ENCODE measurements at regions not wholly inside any gene's neighbourhood (a gene's known extent, or its start where the extent isn't known, plus 50 kb on each side); places are given as distances from the start of the nearest gene placed in this dataset.

DNA sequence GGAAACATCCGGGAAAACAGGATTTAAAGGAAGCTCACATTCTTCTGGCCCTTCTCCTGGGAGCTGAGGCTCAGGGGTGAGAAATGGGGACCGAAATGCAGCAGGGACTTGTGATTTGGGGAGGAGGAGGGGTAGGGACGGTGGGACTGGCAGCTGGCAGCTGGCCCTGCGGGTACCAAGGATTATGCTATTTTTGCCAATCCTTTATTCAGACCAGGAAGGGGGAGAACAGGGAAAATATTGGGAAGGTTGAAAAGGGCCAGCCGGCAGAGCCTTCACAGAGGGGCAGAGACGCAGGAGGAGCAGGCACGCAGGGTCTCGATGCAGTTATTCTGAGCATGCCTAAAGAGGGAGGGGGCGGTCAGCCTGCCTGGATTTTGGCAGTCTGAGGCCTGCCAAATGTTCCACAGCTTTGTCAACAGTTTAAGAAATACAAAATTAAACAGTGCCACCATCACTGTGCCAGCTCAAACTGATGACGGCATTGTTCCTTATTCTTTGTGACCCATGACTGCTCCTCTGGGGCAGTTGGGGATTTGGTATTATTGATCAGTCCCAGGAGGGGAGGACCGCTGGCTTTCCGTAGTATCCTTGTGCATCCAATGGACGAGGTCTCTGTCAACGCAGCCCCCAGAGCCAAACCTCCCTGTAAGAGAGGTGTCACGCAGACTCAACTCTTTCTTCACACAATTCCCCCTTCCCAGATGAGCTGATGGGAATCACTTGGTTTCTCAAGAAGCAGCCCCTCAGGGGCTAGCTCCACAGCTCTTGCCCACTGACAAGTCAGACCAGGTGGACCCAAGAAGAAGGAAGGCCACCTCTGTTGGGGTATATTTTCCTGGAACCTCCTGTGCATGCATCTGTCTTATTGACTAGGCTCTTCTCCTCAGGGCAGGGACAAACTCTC lies 553.3 kb downstream of the BNC2 start:
- TF ChIP-seq, protein P1, sequence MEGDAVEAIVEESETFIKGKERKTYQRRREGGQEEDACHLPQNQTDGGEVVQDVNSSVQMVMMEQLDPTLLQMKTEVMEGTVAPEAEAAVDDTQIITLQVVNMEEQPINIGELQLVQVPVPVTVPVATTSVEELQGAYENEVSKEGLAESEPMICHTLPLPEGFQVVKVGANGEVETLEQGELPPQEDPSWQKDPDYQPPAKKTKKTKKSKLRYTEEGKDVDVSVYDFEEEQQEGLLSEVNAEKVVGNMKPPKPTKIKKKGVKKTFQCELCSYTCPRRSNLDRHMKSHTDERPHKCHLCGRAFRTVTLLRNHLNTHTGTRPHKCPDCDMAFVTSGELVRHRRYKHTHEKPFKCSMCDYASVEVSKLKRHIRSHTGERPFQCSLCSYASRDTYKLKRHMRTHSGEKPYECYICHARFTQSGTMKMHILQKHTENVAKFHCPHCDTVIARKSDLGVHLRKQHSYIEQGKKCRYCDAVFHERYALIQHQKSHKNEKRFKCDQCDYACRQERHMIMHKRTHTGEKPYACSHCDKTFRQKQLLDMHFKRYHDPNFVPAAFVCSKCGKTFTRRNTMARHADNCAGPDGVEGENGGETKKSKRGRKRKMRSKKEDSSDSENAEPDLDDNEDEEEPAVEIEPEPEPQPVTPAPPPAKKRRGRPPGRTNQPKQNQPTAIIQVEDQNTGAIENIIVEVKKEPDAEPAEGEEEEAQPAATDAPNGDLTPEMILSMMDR (IDR thresholded peaks at IDR 0.05): no peak

- TF ChIP-seq, protein P1 (IDR thresholded peaks at IDR 0.05): no peak
Measured at GRCh38 chr9:16318516-16319060, 551.9 kb downstream of the BNC2 start.

DNA sequence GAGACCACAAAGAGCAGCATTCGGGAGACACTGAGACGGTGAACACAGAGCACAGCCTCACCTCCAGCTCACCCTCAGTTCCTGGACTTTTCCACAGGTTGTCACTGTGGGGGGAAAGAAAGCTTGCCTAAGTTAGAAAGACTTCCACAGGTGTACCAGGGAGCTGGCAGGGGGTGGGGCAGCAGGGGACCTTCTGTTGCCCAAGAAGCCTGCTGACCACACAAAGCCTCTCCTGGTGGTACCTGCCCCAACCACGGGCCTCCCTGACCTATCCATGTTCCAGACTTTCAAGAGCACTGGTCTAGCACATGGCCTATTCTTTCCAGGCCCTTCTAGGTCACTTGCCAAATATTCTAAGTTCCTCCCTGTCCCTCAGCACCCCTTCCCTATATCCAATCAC lies 550.8 kb downstream of the BNC2 start:
- TF ChIP-seq, protein P1 (IDR thresholded peaks at IDR 0.05): no peak

DNA sequence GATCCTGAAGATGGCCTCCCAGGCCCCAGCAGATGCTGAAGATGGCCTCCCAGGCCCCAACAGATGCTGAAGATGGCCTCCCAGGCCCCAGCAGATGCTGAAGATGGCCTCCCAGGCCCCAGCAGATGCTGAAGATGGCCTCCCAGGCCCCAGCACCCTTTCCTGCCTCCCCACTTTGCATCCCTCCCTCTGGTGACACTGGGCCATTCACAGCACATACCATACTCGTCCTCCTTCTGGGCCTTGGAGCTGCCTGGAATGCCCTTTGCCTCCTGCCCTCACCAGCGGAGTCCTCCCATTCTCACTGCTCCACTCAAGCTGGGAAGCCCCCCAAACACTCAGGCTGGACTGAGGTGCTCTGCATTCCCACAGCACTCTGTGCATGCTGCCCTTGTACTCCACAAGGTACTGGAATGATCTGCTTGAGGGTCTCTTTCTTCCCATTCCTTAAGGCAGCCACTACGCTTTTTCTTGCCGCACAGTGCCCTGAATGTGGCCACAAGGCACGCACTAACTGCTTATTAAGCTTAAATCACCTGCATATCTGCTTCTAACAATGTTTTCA lies 550.0 kb downstream of the BNC2 start:
- TF ChIP-seq, protein P1 (IDR thresholded peaks at IDR 0.05): no peak

- TF ChIP-seq, protein P1 (IDR thresholded peaks at IDR 0.05): no peak
Measured at GRCh38 chr9:16321461-16322119, 548.9 kb downstream of the BNC2 start.

DNA sequence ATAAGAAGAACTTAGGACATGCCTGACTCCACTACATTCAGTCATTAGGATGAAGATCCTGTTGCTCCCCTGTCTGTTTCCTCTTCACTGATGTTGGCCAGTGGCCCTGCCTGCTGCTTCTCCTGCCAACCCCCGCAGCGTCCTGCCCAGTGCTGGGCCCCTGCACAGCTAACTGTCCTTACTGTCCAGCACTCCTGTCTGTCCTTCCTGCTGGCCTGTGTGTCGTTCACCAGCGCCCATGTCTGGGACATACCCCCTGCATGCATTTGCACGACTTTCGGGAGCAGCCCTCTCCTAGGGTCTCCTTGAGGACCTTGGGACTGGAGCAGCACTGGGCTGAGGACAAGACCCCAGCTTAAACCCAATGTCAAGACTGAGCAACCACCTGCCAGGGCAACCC lies 547.6 kb downstream of the BNC2 start:
- TF ChIP-seq, protein P1 (IDR thresholded peaks at IDR 0.05): no peak

DNA sequence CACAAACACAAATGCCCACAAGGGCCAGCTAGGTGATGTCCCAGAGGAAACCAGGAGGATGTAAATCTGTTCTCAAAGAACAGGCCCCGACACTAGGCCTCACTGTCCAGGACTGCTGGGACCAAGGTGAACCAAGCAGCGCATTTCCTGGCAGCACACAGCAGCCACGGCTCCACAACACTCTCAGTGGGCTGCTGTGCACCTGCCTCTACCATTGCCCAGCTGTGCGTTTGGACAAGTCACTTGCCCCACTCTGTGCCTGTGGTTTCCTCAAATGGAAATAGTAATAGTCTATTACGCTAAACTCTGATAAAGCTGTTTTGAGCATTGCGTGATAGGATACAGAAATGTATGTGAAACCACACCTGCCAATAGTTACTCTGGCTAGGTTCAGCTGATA lies 544.5 kb downstream of the BNC2 start:
- TF ChIP-seq, protein P1 (IDR thresholded peaks at IDR 0.05): no peak
